ENCODE measurements at regions not wholly inside any gene's neighbourhood (a gene's known extent, or its start where the extent isn't known, plus 50 kb on each side); places are given as distances from the start of the nearest gene placed in this dataset.

DNA sequence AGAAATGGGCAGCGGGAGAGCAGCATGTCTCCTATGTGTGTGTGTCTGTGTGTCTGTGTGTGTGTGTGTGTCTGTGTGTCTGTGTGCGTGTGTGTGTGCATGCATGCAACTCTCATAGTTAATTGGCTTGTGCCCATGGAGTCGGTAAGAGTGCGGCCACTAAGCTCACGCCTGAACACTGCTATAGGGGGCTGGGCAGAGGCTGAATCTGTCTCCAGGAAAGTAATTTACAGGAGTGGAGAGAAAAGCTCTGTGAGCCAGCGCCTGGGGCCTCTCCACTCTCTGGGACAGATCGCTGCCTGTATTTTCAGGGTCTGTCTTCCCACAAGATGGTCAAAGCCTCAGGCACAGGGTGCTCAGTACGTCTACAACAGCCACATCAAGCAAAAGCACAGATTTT, 553.4 kb downstream of the TNS1 start:
- Mint-ChIP-seq H3K4me3 (no peak overlapping the region), H3K36me3 (ENCODE audit: low read depth) (no peaks in the 10 kb centered on the region)

More for the DNA sequence above, 553.4 kb downstream of the TNS1 start:
- no peaks in the 10 kb centered on the region for H4K20me1 ChIP-seq (replicated peaks; ENCODE audit: insufficient read depth)
- H3K9me2 ChIP-seq (ENCODE audit: insufficient read depth), result peaks cover 4% of the 10 kb centered on the region; the same call in 1 of the 2 replicates
- no peaks in the 10 kb centered on the region for H3K9me3 Mint-ChIP-seq
- no peak overlapping the region for H3K4me3 ChIP-seq
- no peaks in the 10 kb centered on the region for H3K4me1 Mint-ChIP-seq
- H3K27ac Mint-ChIP-seq, result no peak overlapping the region
- ATAC-seq (no peak), DNase-seq (ENCODE audit: low spot score) (no peak)
- no peak overlapping the region for H2AFZ ChIP-seq
- TF ChIP-seq EZH2phosphoT487 (IDR thresholded peaks at IDR 0.05; ENCODE audit: unreplicated experiment) (no peak), EZH2 (IDR thresholded peaks at IDR 0.05; ENCODE audit: low read depth, unreplicated experiment) (no peak), ZNF114 (CRISPR knock-in tag; IDR thresholded peaks at IDR 0.05) (no peak), STAT1 (IDR thresholded peaks at IDR 0.05; ENCODE audit: unreplicated experiment) (no peak), JUNB (IDR thresholded peaks at IDR 0.05; ENCODE audit: unreplicated experiment) (no peak), ZNF331 (CRISPR knock-in tag; IDR thresholded peaks at IDR 0.05; ENCODE audit: low read depth) (no peak), NANOG (IDR thresholded peaks at IDR 0.05; ENCODE audit: borderline replicate concordance) (no peak), CREB1 (CRISPR knock-in tag; IDR thresholded peaks at IDR 0.05; ENCODE audit: low read depth) (no peak), POLR2AphosphoS5 (IDR thresholded peaks at IDR 0.05; ENCODE audit: low read depth) (no peak)
- TF ChIP-seq, protein P1, sequence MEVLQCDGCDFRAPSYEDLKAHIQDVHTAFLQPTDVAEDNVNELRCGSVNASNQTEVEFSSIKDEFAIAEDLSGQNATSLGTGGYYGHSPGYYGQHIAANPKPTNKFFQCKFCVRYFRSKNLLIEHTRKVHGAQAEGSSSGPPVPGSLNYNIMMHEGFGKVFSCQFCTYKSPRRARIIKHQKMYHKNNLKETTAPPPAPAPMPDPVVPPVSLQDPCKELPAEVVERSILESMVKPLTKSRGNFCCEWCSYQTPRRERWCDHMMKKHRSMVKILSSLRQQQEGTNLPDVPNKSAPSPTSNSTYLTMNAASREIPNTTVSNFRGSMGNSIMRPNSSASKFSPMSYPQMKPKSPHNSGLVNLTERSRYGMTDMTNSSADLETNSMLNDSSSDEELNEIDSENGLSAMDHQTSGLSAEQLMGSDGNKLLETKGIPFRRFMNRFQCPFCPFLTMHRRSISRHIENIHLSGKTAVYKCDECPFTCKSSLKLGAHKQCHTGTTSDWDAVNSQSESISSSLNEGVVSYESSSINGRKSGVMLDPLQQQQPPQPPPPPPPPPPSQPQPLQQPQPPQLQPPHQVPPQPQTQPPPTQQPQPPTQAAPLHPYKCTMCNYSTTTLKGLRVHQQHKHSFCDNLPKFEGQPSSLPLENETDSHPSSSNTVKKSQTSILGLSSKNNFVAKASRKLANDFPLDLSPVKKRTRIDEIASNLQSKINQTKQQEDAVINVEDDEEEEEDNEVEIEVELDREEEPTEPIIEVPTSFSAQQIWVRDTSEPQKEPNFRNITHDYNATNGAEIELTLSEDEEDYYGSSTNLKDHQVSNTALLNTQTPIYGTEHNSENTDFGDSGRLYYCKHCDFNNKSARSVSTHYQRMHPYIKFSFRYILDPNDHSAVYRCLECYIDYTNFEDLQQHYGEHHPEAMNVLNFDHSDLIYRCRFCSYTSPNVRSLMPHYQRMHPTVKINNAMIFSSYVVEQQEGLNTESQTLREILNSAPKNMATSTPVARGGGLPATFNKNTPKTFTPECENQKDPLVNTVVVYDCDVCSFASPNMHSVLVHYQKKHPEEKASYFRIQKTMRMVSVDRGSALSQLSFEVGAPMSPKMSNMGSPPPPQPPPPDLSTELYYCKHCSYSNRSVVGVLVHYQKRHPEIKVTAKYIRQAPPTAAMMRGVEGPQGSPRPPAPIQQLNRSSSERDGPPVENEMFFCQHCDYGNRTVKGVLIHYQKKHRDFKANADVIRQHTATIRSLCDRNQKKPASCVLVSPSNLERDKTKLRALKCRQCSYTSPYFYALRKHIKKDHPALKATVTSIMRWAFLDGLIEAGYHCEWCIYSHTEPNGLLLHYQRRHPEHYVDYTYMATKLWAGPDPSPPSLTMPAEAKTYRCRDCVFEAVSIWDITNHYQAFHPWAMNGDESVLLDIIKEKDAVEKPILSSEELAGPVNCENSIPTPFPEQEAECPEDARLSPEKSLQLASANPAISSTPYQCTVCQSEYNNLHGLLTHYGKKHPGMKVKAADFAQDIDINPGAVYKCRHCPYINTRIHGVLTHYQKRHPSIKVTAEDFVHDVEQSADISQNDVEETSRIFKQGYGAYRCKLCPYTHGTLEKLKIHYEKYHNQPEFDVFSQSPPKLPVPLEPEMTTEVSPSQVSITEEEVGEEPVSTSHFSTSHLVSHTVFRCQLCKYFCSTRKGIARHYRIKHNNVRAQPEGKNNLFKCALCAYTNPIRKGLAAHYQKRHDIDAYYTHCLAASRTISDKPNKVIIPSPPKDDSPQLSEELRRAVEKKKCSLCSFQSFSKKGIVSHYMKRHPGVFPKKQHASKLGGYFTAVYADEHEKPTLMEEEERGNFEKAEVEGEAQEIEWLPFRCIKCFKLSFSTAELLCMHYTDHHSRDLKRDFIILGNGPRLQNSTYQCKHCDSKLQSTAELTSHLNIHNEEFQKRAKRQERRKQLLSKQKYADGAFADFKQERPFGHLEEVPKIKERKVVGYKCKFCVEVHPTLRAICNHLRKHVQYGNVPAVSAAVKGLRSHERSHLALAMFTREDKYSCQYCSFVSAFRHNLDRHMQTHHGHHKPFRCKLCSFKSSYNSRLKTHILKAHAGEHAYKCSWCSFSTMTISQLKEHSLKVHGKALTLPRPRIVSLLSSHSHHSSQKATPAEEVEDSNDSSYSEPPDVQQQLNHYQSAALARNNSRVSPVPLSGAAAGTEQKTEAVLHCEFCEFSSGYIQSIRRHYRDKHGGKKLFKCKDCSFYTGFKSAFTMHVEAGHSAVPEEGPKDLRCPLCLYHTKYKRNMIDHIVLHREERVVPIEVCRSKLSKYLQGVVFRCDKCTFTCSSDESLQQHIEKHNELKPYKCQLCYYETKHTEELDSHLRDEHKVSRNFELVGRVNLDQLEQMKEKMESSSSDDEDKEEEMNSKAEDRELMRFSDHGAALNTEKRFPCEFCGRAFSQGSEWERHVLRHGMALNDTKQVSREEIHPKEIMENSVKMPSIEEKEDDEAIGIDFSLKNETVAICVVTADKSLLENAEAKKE (CRISPR knock-in tag; IDR thresholded peaks at IDR 0.05), result no peak
- TF ChIP-seq, protein P2, sequence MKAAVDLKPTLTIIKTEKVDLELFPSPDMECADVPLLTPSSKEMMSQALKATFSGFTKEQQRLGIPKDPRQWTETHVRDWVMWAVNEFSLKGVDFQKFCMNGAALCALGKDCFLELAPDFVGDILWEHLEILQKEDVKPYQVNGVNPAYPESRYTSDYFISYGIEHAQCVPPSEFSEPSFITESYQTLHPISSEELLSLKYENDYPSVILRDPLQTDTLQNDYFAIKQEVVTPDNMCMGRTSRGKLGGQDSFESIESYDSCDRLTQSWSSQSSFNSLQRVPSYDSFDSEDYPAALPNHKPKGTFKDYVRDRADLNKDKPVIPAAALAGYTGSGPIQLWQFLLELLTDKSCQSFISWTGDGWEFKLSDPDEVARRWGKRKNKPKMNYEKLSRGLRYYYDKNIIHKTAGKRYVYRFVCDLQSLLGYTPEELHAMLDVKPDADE (IDR thresholded peaks at IDR 0.05), result no peak
- TF ChIP-seq, protein P3, sequence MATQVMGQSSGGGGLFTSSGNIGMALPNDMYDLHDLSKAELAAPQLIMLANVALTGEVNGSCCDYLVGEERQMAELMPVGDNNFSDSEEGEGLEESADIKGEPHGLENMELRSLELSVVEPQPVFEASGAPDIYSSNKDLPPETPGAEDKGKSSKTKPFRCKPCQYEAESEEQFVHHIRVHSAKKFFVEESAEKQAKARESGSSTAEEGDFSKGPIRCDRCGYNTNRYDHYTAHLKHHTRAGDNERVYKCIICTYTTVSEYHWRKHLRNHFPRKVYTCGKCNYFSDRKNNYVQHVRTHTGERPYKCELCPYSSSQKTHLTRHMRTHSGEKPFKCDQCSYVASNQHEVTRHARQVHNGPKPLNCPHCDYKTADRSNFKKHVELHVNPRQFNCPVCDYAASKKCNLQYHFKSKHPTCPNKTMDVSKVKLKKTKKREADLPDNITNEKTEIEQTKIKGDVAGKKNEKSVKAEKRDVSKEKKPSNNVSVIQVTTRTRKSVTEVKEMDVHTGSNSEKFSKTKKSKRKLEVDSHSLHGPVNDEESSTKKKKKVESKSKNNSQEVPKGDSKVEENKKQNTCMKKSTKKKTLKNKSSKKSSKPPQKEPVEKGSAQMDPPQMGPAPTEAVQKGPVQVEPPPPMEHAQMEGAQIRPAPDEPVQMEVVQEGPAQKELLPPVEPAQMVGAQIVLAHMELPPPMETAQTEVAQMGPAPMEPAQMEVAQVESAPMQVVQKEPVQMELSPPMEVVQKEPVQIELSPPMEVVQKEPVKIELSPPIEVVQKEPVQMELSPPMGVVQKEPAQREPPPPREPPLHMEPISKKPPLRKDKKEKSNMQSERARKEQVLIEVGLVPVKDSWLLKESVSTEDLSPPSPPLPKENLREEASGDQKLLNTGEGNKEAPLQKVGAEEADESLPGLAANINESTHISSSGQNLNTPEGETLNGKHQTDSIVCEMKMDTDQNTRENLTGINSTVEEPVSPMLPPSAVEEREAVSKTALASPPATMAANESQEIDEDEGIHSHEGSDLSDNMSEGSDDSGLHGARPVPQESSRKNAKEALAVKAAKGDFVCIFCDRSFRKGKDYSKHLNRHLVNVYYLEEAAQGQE (IDR thresholded peaks at IDR 0.05; ENCODE audit: unreplicated experiment), result no peak
- TF ChIP-seq, protein P4, sequence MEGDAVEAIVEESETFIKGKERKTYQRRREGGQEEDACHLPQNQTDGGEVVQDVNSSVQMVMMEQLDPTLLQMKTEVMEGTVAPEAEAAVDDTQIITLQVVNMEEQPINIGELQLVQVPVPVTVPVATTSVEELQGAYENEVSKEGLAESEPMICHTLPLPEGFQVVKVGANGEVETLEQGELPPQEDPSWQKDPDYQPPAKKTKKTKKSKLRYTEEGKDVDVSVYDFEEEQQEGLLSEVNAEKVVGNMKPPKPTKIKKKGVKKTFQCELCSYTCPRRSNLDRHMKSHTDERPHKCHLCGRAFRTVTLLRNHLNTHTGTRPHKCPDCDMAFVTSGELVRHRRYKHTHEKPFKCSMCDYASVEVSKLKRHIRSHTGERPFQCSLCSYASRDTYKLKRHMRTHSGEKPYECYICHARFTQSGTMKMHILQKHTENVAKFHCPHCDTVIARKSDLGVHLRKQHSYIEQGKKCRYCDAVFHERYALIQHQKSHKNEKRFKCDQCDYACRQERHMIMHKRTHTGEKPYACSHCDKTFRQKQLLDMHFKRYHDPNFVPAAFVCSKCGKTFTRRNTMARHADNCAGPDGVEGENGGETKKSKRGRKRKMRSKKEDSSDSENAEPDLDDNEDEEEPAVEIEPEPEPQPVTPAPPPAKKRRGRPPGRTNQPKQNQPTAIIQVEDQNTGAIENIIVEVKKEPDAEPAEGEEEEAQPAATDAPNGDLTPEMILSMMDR (conservative IDR thresholded peaks at IDR 0.05; ENCODE audit: low read depth in 2 of 2), result no peak
- no peaks in the 10 kb centered on the region for H3K4me1 ChIP-seq (ENCODE audit: insufficient read depth)
- H3K79me2 ChIP-seq (replicated peaks; ENCODE audit: insufficient read depth), result no peaks in the 10 kb centered on the region
- no peaks in the 10 kb centered on the region for H3K36me3 ChIP-seq (ENCODE audit: insufficient read depth)
- no peak overlapping the region for H3K4me2 ChIP-seq
- H3K27me3 Mint-ChIP-seq (ENCODE audit: insufficient read depth, low read depth, poor library complexity), result no peaks in the 10 kb centered on the region
- H3F3A ChIP-seq (replicated peaks; ENCODE audit: low read depth), result no peaks in the 10 kb centered on the region
- no peak overlapping the region for H3K27ac ChIP-seq (ENCODE audit: low read depth)
- H3K27me3 ChIP-seq (ENCODE audit: insufficient read depth), result no peaks in the 10 kb centered on the region
